ENCODE measurements at regions not wholly inside any gene's neighbourhood (a gene's known extent, or its start where the extent isn't known, plus 50 kb on each side); places are given as distances from the start of the nearest gene placed in this dataset.

DNA sequence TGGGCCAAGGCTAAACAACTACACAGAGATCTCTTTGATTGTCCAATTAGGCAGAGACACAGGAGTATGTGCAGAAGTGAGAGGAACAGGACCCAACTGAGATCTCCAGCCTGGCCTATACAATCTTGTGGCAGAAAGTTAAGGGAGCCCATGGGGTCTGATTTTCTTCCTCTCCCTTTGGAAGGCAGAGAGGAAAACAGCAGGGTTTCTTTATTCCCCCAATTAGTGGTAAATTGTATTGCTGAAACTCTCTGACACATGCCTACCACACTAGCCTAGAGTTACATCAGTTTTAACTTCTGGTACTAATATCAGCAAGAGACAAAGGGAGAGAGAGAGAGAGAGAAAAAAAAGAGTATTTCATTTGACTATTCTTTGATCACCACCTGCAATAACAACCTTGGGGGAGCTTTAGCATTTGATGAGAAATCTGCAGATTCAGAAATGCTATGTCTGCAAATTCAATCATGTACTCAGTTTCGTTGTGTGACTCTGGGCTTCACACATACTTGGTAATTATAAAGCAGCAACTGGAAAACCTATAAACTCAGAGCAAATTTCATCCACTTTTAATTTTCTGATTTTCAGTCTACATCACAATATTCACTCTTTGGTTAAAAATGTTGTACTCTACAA lies 260.3 kb upstream of the SPTLC3 start:
- TF ChIP-seq, protein P1, sequence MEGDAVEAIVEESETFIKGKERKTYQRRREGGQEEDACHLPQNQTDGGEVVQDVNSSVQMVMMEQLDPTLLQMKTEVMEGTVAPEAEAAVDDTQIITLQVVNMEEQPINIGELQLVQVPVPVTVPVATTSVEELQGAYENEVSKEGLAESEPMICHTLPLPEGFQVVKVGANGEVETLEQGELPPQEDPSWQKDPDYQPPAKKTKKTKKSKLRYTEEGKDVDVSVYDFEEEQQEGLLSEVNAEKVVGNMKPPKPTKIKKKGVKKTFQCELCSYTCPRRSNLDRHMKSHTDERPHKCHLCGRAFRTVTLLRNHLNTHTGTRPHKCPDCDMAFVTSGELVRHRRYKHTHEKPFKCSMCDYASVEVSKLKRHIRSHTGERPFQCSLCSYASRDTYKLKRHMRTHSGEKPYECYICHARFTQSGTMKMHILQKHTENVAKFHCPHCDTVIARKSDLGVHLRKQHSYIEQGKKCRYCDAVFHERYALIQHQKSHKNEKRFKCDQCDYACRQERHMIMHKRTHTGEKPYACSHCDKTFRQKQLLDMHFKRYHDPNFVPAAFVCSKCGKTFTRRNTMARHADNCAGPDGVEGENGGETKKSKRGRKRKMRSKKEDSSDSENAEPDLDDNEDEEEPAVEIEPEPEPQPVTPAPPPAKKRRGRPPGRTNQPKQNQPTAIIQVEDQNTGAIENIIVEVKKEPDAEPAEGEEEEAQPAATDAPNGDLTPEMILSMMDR (IDR thresholded peaks at IDR 0.05; ENCODE audit: extremely low read depth in 1 of 2, insufficient read depth in 1 of 2, low read depth in 1 of 2, low read length in 2 of 2) = no peak
- no peak for TF ChIP-seq POLR2A (IDR thresholded peaks at IDR 0.05; ENCODE audit: low read depth, low read length)
